IMR-90 (cell line): ENCODE measurements at regions not wholly inside any gene's neighbourhood (a gene's known extent, or its start where the extent isn't known, plus 50 kb on each side); places are given as distances from the start of the nearest gene placed in this dataset.

Experiments used
- ATAC-seq: fragments of 200-7000 bp; cut with Tn5 transposase; 2 replicates; pipeline ENCODE4 v1.9.1; 2020; ENCODE audit warnings: low read depth, mild to moderate bottlenecking, moderate library complexity
- BruUV-seq: library from RNA; stranded (reverse); fragments of 400-500 nt; replicated peaks from 2 replicates; lab custom pipeline; 2021; lab: Mats Ljungman, UMichigan
- CTCF ChIA-PET: fragments of 300-600 bp; formaldehyde crosslinking; extraction: SDS; loops from one replicate; lab custom pipeline; 2021; ENCODE audit warnings: antibody characterized with exemption; lab: Yijun Ruan, JAX
- POLR2A ChIA-PET: fragments of 300-600 bp; sonication (Branson Sonifier 250); formaldehyde crosslinking; loops from one replicate; lab custom pipeline; 2022; ENCODE audit warnings: antibody characterized with exemption; ENCODE audit not compliant: unreplicated experiment; lab: Charles Lee
- DNase-seq: peaks from one replicate; pipeline ENCODE4 v3.0.0; 2013
- H2AFZ ChIP-seq: replicated peaks from 2 replicates; pipeline ENCODE3; 2013; ENCODE audit warnings: low read length, mild to moderate bottlenecking; ENCODE audit not compliant: poor library complexity
- H2AK5ac ChIP-seq: 2 replicates; pipeline ENCODE4 v1.6.1; 2013; ENCODE audit warnings: low read depth, low read length, inconsistent platforms
- H2AK9ac ChIP-seq: replicated peaks from 2 replicates; pipeline ENCODE3; 2013; ENCODE audit warnings: mild to moderate bottlenecking, low read depth, low read length, moderate library complexity; ENCODE audit not compliant: poor library complexity
- H2BK120ac ChIP-seq: 2 replicates; pipeline ENCODE4 v1.6.1; 2013; ENCODE audit warnings: low read depth, low read length, inconsistent platforms
- H2BK15ac ChIP-seq: 3 replicates; pipeline ENCODE4 v1.6.1; 2013; ENCODE audit warnings: low read depth, low read length, inconsistent platforms
- H2BK20ac ChIP-seq: 2 replicates; pipeline ENCODE4 v1.6.1; 2013; ENCODE audit warnings: low read depth, mild to moderate bottlenecking, inconsistent platforms, low read length, moderate library complexity
- H2BK5ac ChIP-seq: 2 replicates; pipeline ENCODE4 v1.6.1; 2013; ENCODE audit warnings: mild to moderate bottlenecking, low read depth, low read length, inconsistent platforms; ENCODE audit not compliant: poor library complexity, severe bottlenecking
- H3K14ac ChIP-seq: replicated peaks from 2 replicates; pipeline ENCODE4 v1.6.1; 2013; ENCODE audit warnings: low read depth, low read length, inconsistent platforms
- H3K18ac ChIP-seq: 2 replicates; pipeline ENCODE4 v1.6.1; 2013; ENCODE audit warnings: low read depth, low read length, control low read depth
- H3K23ac ChIP-seq: 2 replicates; pipeline ENCODE4 v1.6.1; 2013; ENCODE audit warnings: low read depth, low read length, inconsistent platforms
- H3K27ac ChIP-seq: 2 replicates; pipeline ENCODE4 v1.5.1; 2013; ENCODE audit warnings: mild to moderate bottlenecking, control low read depth, low read length; ENCODE audit not compliant: insufficient read depth
- H3K27me3 ChIP-seq: 2 replicates; pipeline ENCODE4 v1.6.1; 2013; ENCODE audit warnings: low read length; ENCODE audit not compliant: control insufficient read depth, insufficient read depth
- H3K36me3 ChIP-seq: 2 replicates; pipeline ENCODE4 v1.6.1; 2013; ENCODE audit warnings: low read length, mixed read lengths; ENCODE audit not compliant: control insufficient read depth, insufficient read depth
- H3K4ac ChIP-seq: 2 replicates; pipeline ENCODE4 v1.6.1; 2013; ENCODE audit warnings: low read depth, low read length, inconsistent platforms
- H3K4me1 ChIP-seq: 2 replicates; pipeline ENCODE4 v1.6.1; 2013; ENCODE audit warnings: low read length, mixed read lengths; ENCODE audit not compliant: control insufficient read depth, insufficient read depth
- H3K4me2 ChIP-seq: 2 replicates; pipeline ENCODE4 v1.6.1; 2013; ENCODE audit warnings: low read depth, mild to moderate bottlenecking, control low read depth, low read length, moderate library complexity
- H3K4me3 ChIP-seq: 2 replicates; pipeline ENCODE4 v1.5.1; 2013; ENCODE audit warnings: low read depth, mild to moderate bottlenecking, control low read depth, low read length, moderate library complexity; ENCODE audit not compliant: insufficient read depth
- H3K56ac ChIP-seq: 2 replicates; pipeline ENCODE4 v1.6.1; 2013; ENCODE audit warnings: low read length, inconsistent platforms; ENCODE audit not compliant: insufficient read depth; ENCODE audit errors: extremely low read depth
- H3K79me1 ChIP-seq, 2 experiments: 2 replicates each; pipeline ENCODE4 v1.6.1; 2013; ENCODE audit warnings: low read length in 2 of 2, inconsistent platforms in 1 of 2, low read depth in 1 of 2
- H3K9ac ChIP-seq: 2 replicates; pipeline ENCODE4 v1.6.1; 2013; ENCODE audit warnings: low read depth, low read length, control low read depth
- H3K9me1 ChIP-seq: 2 replicates; pipeline ENCODE4 v1.6.1; 2013; ENCODE audit warnings: low read length, inconsistent platforms; ENCODE audit not compliant: insufficient read depth
- H3K9me3 ChIP-seq: 2 replicates; pipeline ENCODE4 v1.6.1; 2013; ENCODE audit warnings: low read length; ENCODE audit not compliant: control insufficient read depth, insufficient read depth
- H4K20me1 ChIP-seq: 2 replicates; pipeline ENCODE4 v1.6.1; 2013; ENCODE audit warnings: low read length, inconsistent platforms; ENCODE audit not compliant: insufficient read depth
- H4K5ac ChIP-seq: 2 replicates; pipeline ENCODE4 v1.6.1; 2013; ENCODE audit warnings: mild to moderate bottlenecking, low read depth, low read length, control low read depth
- H4K8ac ChIP-seq, 2 experiments: 2 replicates each; pipeline ENCODE4 v1.6.1; 2013; ENCODE audit warnings: low read depth in 2 of 2, low read length in 2 of 2, control low read depth in 1 of 2, inconsistent platforms in 1 of 2
- H4K91ac ChIP-seq: 2 replicates; pipeline ENCODE4 v1.6.1; 2013; ENCODE audit warnings: low read depth, low read length, inconsistent platforms; ENCODE audit not compliant: insufficient read depth
- NFE2L2 ChIP-seq: fragments of 150-350 bp; IDR thresholded peaks from 2 replicates; pipeline ENCODE4 v1.6.1; 2016; ENCODE audit warnings: low read depth, mild to moderate bottlenecking, low read length
- USF2 ChIP-seq: fragments of 150-350 bp; IDR thresholded peaks from 2 replicates; pipeline ENCODE4 v1.6.1; 2017; ENCODE audit warnings: mild to moderate bottlenecking, antibody characterized with exemption, low read length, low read depth
- WGBS, 2 experiments: methylation state at CpG; one replicate each; pipeline versions ENCODE4 v1.1.5 to v1.1.7; 2013; ENCODE audit warnings: missing lambda C conversion rate in 2 of 2; ENCODE audit not compliant: insufficient read length in 1 of 2; ENCODE audit errors: extremely low coverage in 2 of 2; 5-methylcytosine and 5-hydroxymethylcytosine counted together
- dilution Hi-C: fragments of 300-500 bp; cut with HindIII; formaldehyde crosslinking; loops from one replicate; pipeline ENCODE4 v1.14.3; 2018; ENCODE audit warnings: low sequenced_read_pairs; ENCODE audit not compliant: unreplicated experiment
- in situ Hi-C: fragments of 300-500 bp; cut with MboI; formaldehyde crosslinking; loops from 3 replicates; pipeline ENCODE4 v1.14.3; 2019; ENCODE audit warnings: low sequenced_read_pairs, inconsistent platforms, mixed read lengths
- intact Hi-C: fragments of 100-400 bp; cut with micrococcal nuclease; formaldehyde crosslinking; loops from 2 replicates; pipeline ENCODE4 v1.10.0; 2022

DNA sequence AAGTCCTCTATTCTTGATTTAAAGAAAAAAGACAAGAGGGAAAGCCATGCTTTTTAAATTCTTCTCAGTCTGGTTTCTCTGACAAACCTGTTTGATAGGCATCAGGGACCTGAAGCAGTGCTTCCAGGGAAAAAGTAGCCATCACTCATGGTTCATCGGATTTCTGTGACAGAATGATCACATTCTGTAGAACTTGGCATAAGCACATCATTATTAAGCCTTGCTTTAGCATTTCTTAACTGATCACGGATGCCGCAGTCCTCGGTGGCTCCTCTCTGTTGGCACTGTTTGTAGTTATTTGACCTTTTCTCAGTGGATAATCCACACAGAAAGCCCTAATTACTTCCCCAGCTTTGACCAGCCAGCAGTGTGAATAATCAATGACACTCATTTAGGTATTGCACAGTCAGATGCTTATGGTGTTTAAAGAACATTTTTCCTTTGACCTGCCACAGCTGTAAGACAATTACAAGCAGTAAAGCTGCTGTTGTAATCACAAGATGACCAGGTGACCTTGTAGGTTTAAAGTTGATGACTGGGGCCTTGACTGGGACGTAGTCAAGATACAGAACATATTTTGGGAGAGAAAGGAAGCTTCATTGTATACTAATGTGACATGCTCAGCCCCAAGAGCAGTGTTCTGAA is 64.4 kb upstream of the SKAP2 start:
- H3K9me3 ChIP-seq = no peaks in the 10 kb centered on the region
- in situ Hi-C loops (no loop called here), intact Hi-C loops (no loop called here), dilution Hi-C loops (no loop called here)
- no peaks in the 10 kb centered on the region for H3K4me1 ChIP-seq
- no peak overlapping the region for H2BK120ac ChIP-seq
- DNase-seq = no peak
- POLR2A ChIA-PET = no interaction called here
- H3K9me1 ChIP-seq = no peaks in the 10 kb centered on the region
- H3K27ac ChIP-seq = no peak overlapping the region
- no peak overlapping the region for H2AK9ac ChIP-seq
- WGBS, 2 experiments = no CpG with 5 or more reads among the region's 5 CpGs
- no peak overlapping the region for H3K4ac ChIP-seq
- no peak overlapping the region for H3K4me3 ChIP-seq
- TF ChIP-seq USF2 (no peak), NFE2L2 (no peak)
- H3K14ac ChIP-seq = no peak overlapping the region
- no peak for ATAC-seq
- no peak overlapping the region for H3K18ac ChIP-seq
- H3K4me2 ChIP-seq = no peak overlapping the region
- no peak overlapping the region for H2BK20ac ChIP-seq
- H4K5ac ChIP-seq = no peak overlapping the region
- no peaks in the 10 kb centered on the region for H3K79me1 ChIP-seq
- peaks cover 6% of the 10 kb centered on the region; the same call in 1 of the 2 replicates for H3K27me3 ChIP-seq
- H2BK15ac ChIP-seq = no peak overlapping the region
- H3K36me3 ChIP-seq = no peaks in the 10 kb centered on the region
- H2AK5ac ChIP-seq = no peak overlapping the region
- no peak overlapping the region for H3K9ac ChIP-seq
- CTCF ChIA-PET = no interaction called here
- BruUV-seq = no TSS peak
- H4K8ac ChIP-seq = no peak overlapping the region
- no peak overlapping the region for H3K56ac ChIP-seq
- no peak overlapping the region for H2BK5ac ChIP-seq
- H2AFZ ChIP-seq = no peak overlapping the region
- H4K91ac ChIP-seq = no peak overlapping the region
- no peak overlapping the region for H3K23ac ChIP-seq
- H4K20me1 ChIP-seq = no peaks in the 10 kb centered on the region
